ENCODE measurements at regions not wholly inside any gene's neighbourhood (a gene's known extent, or its start where the extent isn't known, plus 50 kb on each side); places are given as distances from the start of the nearest gene placed in this dataset.

- Histone ChIP-seq H3K27ac (ENCODE audit: low read depth) (peak overlapping the region; percentile 94), H3K4me1 (ENCODE audit: insufficient read depth) (peaks cover 23% of the 10 kb centered on the region), H3K4me3 (peak overlapping the region; percentile 52), H3F3A (replicated peaks; ENCODE audit: low read depth) (no peaks in the 10 kb centered on the region; the same call in 1 of the 2 replicates), H4K20me1 (replicated peaks; ENCODE audit: insufficient read depth) (no peaks in the 10 kb centered on the region), H3K36me3 (ENCODE audit: insufficient read depth) (no peaks in the 10 kb centered on the region), H3K27me3 (ENCODE audit: insufficient read depth) (no peaks in the 10 kb centered on the region), H3K4me2 (peak overlapping the region; percentile 67), H3K9me2 (ENCODE audit: insufficient read depth) (no peaks in the 10 kb centered on the region), H3K79me2 (replicated peaks; ENCODE audit: insufficient read depth) (no peaks in the 10 kb centered on the region), H2AFZ (no peak overlapping the region)
- DNase-seq (ENCODE audit: low spot score) (no peak), ATAC-seq (no peak)
- no peak overlapping the region; the same call in 2 of the 3 replicates for H3K4me3 Mint-ChIP-seq
- TF ChIP-seq JUNB (IDR thresholded peaks at IDR 0.05; ENCODE audit: unreplicated experiment) = no peak
- H3K36me3 Mint-ChIP-seq (ENCODE audit: low read depth) = no peaks in the 10 kb centered on the region
- H3K27me3 Mint-ChIP-seq (ENCODE audit: insufficient read depth, low read depth, poor library complexity) = peaks cover 6% of the 10 kb centered on the region
- H3K9me3 Mint-ChIP-seq = no peaks in the 10 kb centered on the region
- peaks cover 22% of the 10 kb centered on the region for H3K4me1 Mint-ChIP-seq
- H3K27ac Mint-ChIP-seq = no peak overlapping the region
These were observed 136.0 kb downstream of the HFE start for GRCh38 chr6:26223228-26223627.

- no peaks in the 10 kb centered on the region for H3K36me3 Mint-ChIP-seq (ENCODE audit: low read depth)
- DNase-seq (ENCODE audit: low spot score) = peak; percentile 84
- TF ChIP-seq STAT1 (IDR thresholded peaks at IDR 0.05; ENCODE audit: unreplicated experiment) = no peak
- TF ChIP-seq JUNB (IDR thresholded peaks at IDR 0.05; ENCODE audit: unreplicated experiment) = no peak
- no peak for TF ChIP-seq ETS1 (IDR thresholded peaks at IDR 0.05)
- TF ChIP-seq POLR2AphosphoS5 (IDR thresholded peaks at IDR 0.05; ENCODE audit: low read depth) = no peak
- no peak for TF ChIP-seq NANOG (IDR thresholded peaks at IDR 0.05; ENCODE audit: borderline replicate concordance)
- TF ChIP-seq EZH2phosphoT487 (IDR thresholded peaks at IDR 0.05; ENCODE audit: unreplicated experiment) = no peak
- TF ChIP-seq ZNF462 (CRISPR knock-in tag; IDR thresholded peaks at IDR 0.05) = no peak
- TF ChIP-seq CTCF (conservative IDR thresholded peaks at IDR 0.05; ENCODE audit: low read depth in 2 of 2) = no peak
- TF ChIP-seq ZNF114 (CRISPR knock-in tag; IDR thresholded peaks at IDR 0.05) = no peak
These were observed 136.7 kb downstream of the HFE start for GRCh38 chr6:26223650-26224546.

More at GRCh38 chr6:26223650-26224546, 136.7 kb downstream of the HFE start:
- Mint-ChIP-seq H3K4me3 (no peak overlapping the region), H3K9me3 (no peaks in the 10 kb centered on the region), H3K27ac (no peak overlapping the region), H3K27me3 (ENCODE audit: insufficient read depth, low read depth, poor library complexity) (peaks cover 1% of the 10 kb centered on the region), H3K4me1 (peaks cover 17% of the 10 kb centered on the region)
- Histone ChIP-seq H3F3A (replicated peaks; ENCODE audit: low read depth) (no peaks in the 10 kb centered on the region; the same call in 1 of the 2 replicates), H4K20me1 (replicated peaks; ENCODE audit: insufficient read depth) (no peaks in the 10 kb centered on the region), H3K79me2 (replicated peaks; ENCODE audit: insufficient read depth) (no peaks in the 10 kb centered on the region), H3K4me2 (peak overlapping the region; percentile 67), H3K9me2 (ENCODE audit: insufficient read depth) (no peaks in the 10 kb centered on the region), H2AFZ (no peak overlapping the region), H3K4me1 (ENCODE audit: insufficient read depth) (peaks cover 21% of the 10 kb centered on the region), H3K27me3 (ENCODE audit: insufficient read depth) (no peaks in the 10 kb centered on the region), H3K36me3 (ENCODE audit: insufficient read depth) (no peaks in the 10 kb centered on the region), H3K27ac (ENCODE audit: low read depth) (peak overlapping the region; percentile 96), H3K4me3 (peak overlapping the region; percentile 52)
- ATAC-seq = peak; percentile 23; the same call in 2 of the 3 replicates
